Karpas-422 (cell line): ENCODE measurements at regions not wholly inside any gene's neighbourhood (a gene's known extent, or its start where the extent isn't known, plus 50 kb on each side); places are given as distances from the start of the nearest gene placed in this dataset.

ENCODE experiments used
- DNase-seq: peaks from one replicate; pipeline ENCODE4 v3.0.0-alpha.2; 2015
- H2AFZ ChIP-seq: fragments of 200-600 bp; sonication (generic); 2 replicates; pipeline ENCODE4 v1.6.1; 2014; ENCODE audit warnings: antibody characterized with exemption, low read length, mixed read lengths
- H3K27ac ChIP-seq: fragments of 200-600 bp; sonication (generic); 2 replicates; pipeline ENCODE4 v1.5.1; 2014; ENCODE audit warnings: mild to moderate bottlenecking, low read length, moderate library complexity
- H3K27me3 ChIP-seq: fragments of 200-600 bp; sonication (generic); 2 replicates; pipeline ENCODE4 v1.6.1; 2014; ENCODE audit warnings: low read length, mixed read lengths
- H3K36me3 ChIP-seq: fragments of 200-600 bp; sonication (generic); 2 replicates; pipeline ENCODE4 v1.6.1; 2014; ENCODE audit warnings: low read length, mixed read lengths; ENCODE audit not compliant: insufficient read depth
- H3K4me1 ChIP-seq: fragments of 200-600 bp; sonication (generic); 2 replicates; pipeline ENCODE4 v1.6.1; 2014; ENCODE audit warnings: mild to moderate bottlenecking, low read length, mixed read lengths
- H3K4me2 ChIP-seq: fragments of 200-600 bp; sonication (generic); 2 replicates; pipeline ENCODE4 v1.6.1; 2014; ENCODE audit warnings: low read length, low read depth, mild to moderate bottlenecking; ENCODE audit not compliant: poor library complexity, severe bottlenecking
- H3K4me3 ChIP-seq: fragments of 200-600 bp; sonication (generic); 2 replicates; pipeline ENCODE4 v1.5.1; 2014; ENCODE audit warnings: mild to moderate bottlenecking, antibody characterized with exemption, low read length, mixed read lengths
- H3K79me2 ChIP-seq: fragments of 200-600 bp; sonication (generic); 2 replicates; pipeline ENCODE4 v1.6.1; 2014; ENCODE audit warnings: mild to moderate bottlenecking, low read length, mixed read lengths
- H3K9ac ChIP-seq: fragments of 200-600 bp; sonication (generic); 2 replicates; pipeline ENCODE4 v1.6.0; 2014; ENCODE audit warnings: low read length
- H3K9me2 ChIP-seq: fragments of 200-600 bp; sonication (generic), shearing (Covaris generic); replicated peaks from 2 replicates; pipeline ENCODE4 v1.6.0; 2014; ENCODE audit warnings: mild to moderate bottlenecking, low read length, moderate library complexity; ENCODE audit not compliant: insufficient read depth
- H3K9me3 ChIP-seq: fragments of 300-700, 200-600 bp; sonication (generic); 2 replicates; pipeline ENCODE4 v1.6.1; 2014; ENCODE audit warnings: low read length, mixed read lengths
- H4K20me1 ChIP-seq: fragments of 200-600 bp; sonication (generic); 2 replicates; pipeline ENCODE4 v1.6.1; 2014; ENCODE audit warnings: mild to moderate bottlenecking, antibody characterized with exemption, low read length, low read depth; ENCODE audit not compliant: insufficient read depth

- H3K9me3 ChIP-seq = no peaks in the 10 kb centered on the region
- no peaks in the 10 kb centered on the region for H3K79me2 ChIP-seq
- no peak for DNase-seq
- H3K4me1 ChIP-seq = no peaks in the 10 kb centered on the region
- no peaks in the 10 kb centered on the region for H4K20me1 ChIP-seq
- no peak overlapping the region for H3K4me2 ChIP-seq
- no peak overlapping the region for H3K27ac ChIP-seq
- no peak overlapping the region for H3K4me3 ChIP-seq
- H2AFZ ChIP-seq = no peak overlapping the region
- no peaks in the 10 kb centered on the region for H3K27me3 ChIP-seq
- H3K36me3 ChIP-seq = no peaks in the 10 kb centered on the region
- no peak overlapping the region for H3K9ac ChIP-seq
- no peaks in the 10 kb centered on the region for H3K9me2 ChIP-seq
These were observed 306.9 kb downstream of the BCL11A start for GRCh38 chr2:60246583-60246982.

GRCh38 chr2:60234274-60234986 lies 319.0 kb downstream of the BCL11A start:
- Histone ChIP-seq H3K9me2 (no peaks in the 10 kb centered on the region), H3K27ac (no peak overlapping the region), H3K4me3 (no peak overlapping the region), H2AFZ (no peak overlapping the region), H3K4me1 (no peaks in the 10 kb centered on the region), H4K20me1 (no peaks in the 10 kb centered on the region), H3K79me2 (no peaks in the 10 kb centered on the region), H3K9me3 (peaks cover 4% of the 10 kb centered on the region; the same call in 1 of the 2 replicates), H3K4me2 (no peak overlapping the region), H3K9ac (no peak overlapping the region), H3K36me3 (no peaks in the 10 kb centered on the region), H3K27me3 (no peaks in the 10 kb centered on the region)
- DNase-seq = no peak

- H3K9ac ChIP-seq = no peak overlapping the region
- DNase-seq = no peak
- no peaks in the 10 kb centered on the region for H3K4me1 ChIP-seq
- H3K79me2 ChIP-seq = no peaks in the 10 kb centered on the region
- no peak overlapping the region for H3K4me2 ChIP-seq
- H3K36me3 ChIP-seq = no peaks in the 10 kb centered on the region
- H3K9me2 ChIP-seq = no peaks in the 10 kb centered on the region
- no peaks in the 10 kb centered on the region for H4K20me1 ChIP-seq
- H3K4me3 ChIP-seq = no peak overlapping the region
- peaks cover 4% of the 10 kb centered on the region; the same call in 1 of the 2 replicates for H3K9me3 ChIP-seq
- no peak overlapping the region for H2AFZ ChIP-seq
- H3K27me3 ChIP-seq = no peaks in the 10 kb centered on the region
- H3K27ac ChIP-seq = no peak overlapping the region
These were observed 322.9 kb downstream of the BCL11A start for GRCh38 chr2:60230596-60230995.

- H3K4me1 ChIP-seq = no peaks in the 10 kb centered on the region
- DNase-seq = no peak
- no peak overlapping the region for H2AFZ ChIP-seq
These were observed 323.4 kb downstream of the BCL11A start for GRCh38 chr2:60230037-60230436.

GRCh38 chr2:60226943-60227342 lies 326.5 kb downstream of the BCL11A start:
- Histone ChIP-seq H3K27me3 (no peaks in the 10 kb centered on the region), H4K20me1 (no peaks in the 10 kb centered on the region), H3K4me2 (no peak overlapping the region), H3K27ac (no peak overlapping the region), H3K4me1 (no peaks in the 10 kb centered on the region), H3K9ac (no peak overlapping the region), H3K9me3 (peaks cover 2% of the 10 kb centered on the region; the same call in 1 of the 2 replicates), H2AFZ (no peak overlapping the region), H3K4me3 (no peak overlapping the region), H3K9me2 (no peaks in the 10 kb centered on the region), H3K79me2 (no peaks in the 10 kb centered on the region), H3K36me3 (no peaks in the 10 kb centered on the region)
- DNase-seq = no peak

More at GRCh38 chr2:60230037-60230436, 323.4 kb downstream of the BCL11A start:
- no peaks in the 10 kb centered on the region for H3K9me2 ChIP-seq
- H3K4me2 ChIP-seq = no peak overlapping the region
- H3K9me3 ChIP-seq = peaks cover 4% of the 10 kb centered on the region; the same call in 1 of the 2 replicates
- no peaks in the 10 kb centered on the region for H3K79me2 ChIP-seq
- H3K9ac ChIP-seq = no peak overlapping the region
- H4K20me1 ChIP-seq = no peaks in the 10 kb centered on the region
- H3K36me3 ChIP-seq = no peaks in the 10 kb centered on the region
- no peaks in the 10 kb centered on the region for H3K27me3 ChIP-seq
- H3K4me3 ChIP-seq = no peak overlapping the region
- H3K27ac ChIP-seq = no peak overlapping the region

- DNase-seq = no peak
- Histone ChIP-seq H3K4me3 (no peak overlapping the region), H3K9me3 (no peaks in the 10 kb centered on the region), H3K4me2 (no peak overlapping the region), H3K9ac (no peak overlapping the region), H3K27ac (no peak overlapping the region), H4K20me1 (no peaks in the 10 kb centered on the region), H3K27me3 (no peaks in the 10 kb centered on the region), H3K36me3 (no peaks in the 10 kb centered on the region), H3K4me1 (no peaks in the 10 kb centered on the region), H3K79me2 (no peaks in the 10 kb centered on the region), H3K9me2 (no peaks in the 10 kb centered on the region), H2AFZ (no peak overlapping the region)
These were observed 327.3 kb downstream of the BCL11A start for GRCh38 chr2:60226191-60226590.

- no peaks in the 10 kb centered on the region for H3K36me3 ChIP-seq
- no peaks in the 10 kb centered on the region for H3K27me3 ChIP-seq
- no peak overlapping the region for H3K9ac ChIP-seq
- H3K4me3 ChIP-seq = no peak overlapping the region
- H3K9me2 ChIP-seq = no peaks in the 10 kb centered on the region
- H3K4me2 ChIP-seq = no peak overlapping the region
- no peak overlapping the region for H3K27ac ChIP-seq
- H3K4me1 ChIP-seq = no peaks in the 10 kb centered on the region
- H3K79me2 ChIP-seq = no peaks in the 10 kb centered on the region
- DNase-seq = no peak
- no peak overlapping the region for H2AFZ ChIP-seq
- no peaks in the 10 kb centered on the region for H3K9me3 ChIP-seq
- H4K20me1 ChIP-seq = no peaks in the 10 kb centered on the region
These were observed 329.6 kb downstream of the BCL11A start for GRCh38 chr2:60223859-60224258.

- Histone ChIP-seq H3K9me3 (no peaks in the 10 kb centered on the region), H3K27ac (no peak overlapping the region), H3K4me3 (no peak overlapping the region)
These were observed 332.4 kb downstream of the BCL11A start for GRCh38 chr2:60221098-60221497.

More at GRCh38 chr2:60221098-60221497, 332.4 kb downstream of the BCL11A start:
- no peaks in the 10 kb centered on the region for H4K20me1 ChIP-seq
- H3K9ac ChIP-seq = no peak overlapping the region
- no peaks in the 10 kb centered on the region for H3K4me1 ChIP-seq
- no peaks in the 10 kb centered on the region for H3K36me3 ChIP-seq
- H3K27me3 ChIP-seq = no peaks in the 10 kb centered on the region
- no peaks in the 10 kb centered on the region for H3K79me2 ChIP-seq
- H2AFZ ChIP-seq = no peak overlapping the region
- no peak overlapping the region for H3K4me2 ChIP-seq
- DNase-seq = no peak
- no peaks in the 10 kb centered on the region for H3K9me2 ChIP-seq
